GM12878 (cell line): ENCODE measurements at regions not wholly inside any gene's neighbourhood (a gene's known extent, or its start where the extent isn't known, plus 50 kb on each side); places are given as distances from the start of the nearest gene placed in this dataset.

Source experiments
- CBX5 ChIP-seq: sonication (generic); IDR thresholded peaks from 2 replicates; pipeline ENCODE4 v1.6.1; 2016; ENCODE audit warnings: low read depth, moderate library complexity, mild to moderate bottlenecking, inconsistent platforms
- E4F1 ChIP-seq: fragments of 450-650 bp; IDR thresholded peaks from 2 replicates; pipeline ENCODE4 v1.6.1; 2018; ENCODE audit warnings: borderline replicate concordance, mild to moderate bottlenecking; ENCODE audit not compliant: partially characterized antibody

- no peak for TF ChIP-seq E4F1
- no peak for TF ChIP-seq CBX5
These were observed 500.0 kb upstream of the EPHA7 start for GRCh38 chr6:93919365-93919764.
